HG03442 (cell line): ENCODE measurements at regions not wholly inside any gene's neighbourhood (a gene's known extent, or its start where the extent isn't known, plus 50 kb on each side); places are given as distances from the start of the nearest gene placed in this dataset.

ENCODE experiments used
- ATAC-seq: cut with Tn5 transposase; IDR thresholded peaks from one replicate; pipeline ENCODE4 v1.9.1; 2021; ENCODE audit warnings: mild to moderate bottlenecking, moderate library complexity; ENCODE audit not compliant: unreplicated experiment

GRCh38 chr6:147752689-147753403 lies 244.4 kb downstream of the SAMD5 start:
- no peak for ATAC-seq

GRCh38 chr6:147755999-147756398 lies 247.5 kb downstream of the SAMD5 start:
- no peak for ATAC-seq

GRCh38 chr6:147756891-147757290 lies 248.4 kb downstream of the SAMD5 start:
- no peak for ATAC-seq

- ATAC-seq, result no peak
Measured at GRCh38 chr6:147757291-147757690, 248.8 kb downstream of the SAMD5 start.

- ATAC-seq, result no peak
Measured at GRCh38 chr6:147758303-147758702, 249.8 kb downstream of the SAMD5 start.

- ATAC-seq, result no peak
Measured at GRCh38 chr6:147759093-147759492, 250.6 kb downstream of the SAMD5 start.

- ATAC-seq, result no peak
Measured at GRCh38 chr6:147759536-147759935, 251.0 kb downstream of the SAMD5 start.

GRCh38 chr6:147765541-147765940 lies 257.1 kb downstream of the SAMD5 start:
- no peak for ATAC-seq

- ATAC-seq, result no peak
Measured at GRCh38 chr6:147768969-147769368, 260.5 kb downstream of the SAMD5 start.

- no peak for ATAC-seq
Measured at GRCh38 chr6:147769496-147770087, 261.1 kb downstream of the SAMD5 start.

- no peak for ATAC-seq
Measured at GRCh38 chr6:147770221-147770620, 261.7 kb downstream of the SAMD5 start.

GRCh38 chr6:147772724-147773123 lies 264.2 kb downstream of the SAMD5 start:
- no peak for ATAC-seq

GRCh38 chr6:147774856-147775255 lies 266.4 kb downstream of the SAMD5 start:
- no peak for ATAC-seq

- ATAC-seq, result no peak
Measured at GRCh38 chr6:147776631-147777213, 268.2 kb downstream of the SAMD5 start.

GRCh38 chr6:147779624-147780023 lies 271.1 kb downstream of the SAMD5 start:
- no peak for ATAC-seq

- ATAC-seq, result no peak
Measured at GRCh38 chr6:147782302-147782701, 273.8 kb downstream of the SAMD5 start.

- ATAC-seq, result no peak
Measured at GRCh38 chr6:147784371-147784770, 275.9 kb downstream of the SAMD5 start.

- ATAC-seq, result no peak
Measured at GRCh38 chr6:147787417-147787816, 278.9 kb downstream of the SAMD5 start.

GRCh38 chr6:147789430-147789947 lies 281.0 kb downstream of the SAMD5 start:
- no peak for ATAC-seq

- ATAC-seq, result no peak
Measured at GRCh38 chr6:147793871-147794643, 285.6 kb downstream of the SAMD5 start.

- no peak for ATAC-seq
Measured at GRCh38 chr6:147802459-147802858, 294.0 kb downstream of the SAMD5 start.
